ENCODE measurements at regions not wholly inside any gene's neighbourhood (a gene's known extent, or its start where the extent isn't known, plus 50 kb on each side); places are given as distances from the start of the nearest gene placed in this dataset.

GRCh38 chr5:5986492-5987178 lies 391.7 kb downstream of the MED10 start:
- H3K27me3 Mint-ChIP-seq (ENCODE audit: low read depth in 2 of 2): no peaks in the 10 kb centered on the region
- no peak overlapping the region for H3K4me3 Mint-ChIP-seq
- H3K27ac Mint-ChIP-seq: no peak overlapping the region
- no peak for TF ChIP-seq CTCF (IDR thresholded peaks at IDR 0.05)
- H3K36me3 Mint-ChIP-seq: no peaks in the 10 kb centered on the region
- no peaks in the 10 kb centered on the region for H3K4me1 Mint-ChIP-seq
- intact Hi-C loops (cut with micrococcal nuclease): no loop called here
- H3K27ac ChIP-seq (ENCODE audit: low read length): no peak overlapping the region
- 85% methylated on average over 5 of the region's 5 CpGs for WGBS (ENCODE audit: insufficient coverage)
- no peaks in the 10 kb centered on the region for H3K27me3 ChIP-seq (ENCODE audit: control insufficient read depth, insufficient read depth, low read length)
- no peaks in the 10 kb centered on the region for H3K9me3 ChIP-seq (ENCODE audit: control insufficient read depth, insufficient read depth, low read length)
- H3K9me3 Mint-ChIP-seq: peaks cover 0 to 8% of the 10 kb centered on the region in 2 donors
- no peaks in the 10 kb centered on the region for H3K4me1 ChIP-seq (ENCODE audit: control insufficient read depth, insufficient read depth, low read length)
- no peak overlapping the region for H3K4me3 ChIP-seq (ENCODE audit: low read length)
- no peak for ATAC-seq
- no peaks in the 10 kb centered on the region for H3K36me3 ChIP-seq (ENCODE audit: control insufficient read depth, insufficient read depth, low read length)
- no peak for DNase-seq

GRCh38 chr5:5985332-5985731 lies 393.0 kb downstream of the MED10 start:
- H3K27ac Mint-ChIP-seq: no peak overlapping the region
- Histone ChIP-seq H3K36me3 (ENCODE audit: control insufficient read depth, insufficient read depth, low read length) (no peaks in the 10 kb centered on the region), H3K4me1 (ENCODE audit: control insufficient read depth, insufficient read depth, low read length) (no peaks in the 10 kb centered on the region), H3K4me3 (ENCODE audit: low read length) (no peak overlapping the region), H3K27me3 (ENCODE audit: control insufficient read depth, insufficient read depth, low read length) (no peaks in the 10 kb centered on the region), H3K9me3 (ENCODE audit: control insufficient read depth, insufficient read depth, low read length) (no peaks in the 10 kb centered on the region), H3K27ac (ENCODE audit: low read length) (no peak overlapping the region)
- intact Hi-C loops (cut with micrococcal nuclease): no loop called here
- 88% methylated on average over 2 of the region's 2 CpGs for WGBS (ENCODE audit: insufficient coverage)
- DNase-seq: no peak
- no peaks in the 10 kb centered on the region for H3K4me1 Mint-ChIP-seq
- ATAC-seq: no peak
- H3K4me3 Mint-ChIP-seq: no peak overlapping the region
- peaks cover 0 to 6% of the 10 kb centered on the region in 2 donors for H3K9me3 Mint-ChIP-seq
- no peaks in the 10 kb centered on the region for H3K36me3 Mint-ChIP-seq
- H3K27me3 Mint-ChIP-seq (ENCODE audit: low read depth in 2 of 2): no peaks in the 10 kb centered on the region
- TF ChIP-seq CTCF (IDR thresholded peaks at IDR 0.05): no peak

GRCh38 chr5:5983261-5983980 lies 394.9 kb downstream of the MED10 start:
- H3K27me3 Mint-ChIP-seq (ENCODE audit: low read depth in 2 of 2): no peaks in the 10 kb centered on the region
- intact Hi-C loops (cut with micrococcal nuclease): no loop called here
- H3K27ac Mint-ChIP-seq: no peak overlapping the region
- H3K36me3 Mint-ChIP-seq: no peaks in the 10 kb centered on the region
- Histone ChIP-seq H3K9me3 (ENCODE audit: control insufficient read depth, insufficient read depth, low read length) (no peaks in the 10 kb centered on the region), H3K4me3 (ENCODE audit: low read length) (no peak overlapping the region), H3K27me3 (ENCODE audit: control insufficient read depth, insufficient read depth, low read length) (no peaks in the 10 kb centered on the region), H3K36me3 (ENCODE audit: control insufficient read depth, insufficient read depth, low read length) (no peaks in the 10 kb centered on the region), H3K4me1 (ENCODE audit: control insufficient read depth, insufficient read depth, low read length) (no peaks in the 10 kb centered on the region), H3K27ac (ENCODE audit: low read length) (no peak overlapping the region)
- ATAC-seq: no peak
- DNase-seq: no peak
- WGBS (ENCODE audit: insufficient coverage): 89% methylated on average over 11 of the region's 11 CpGs
- no peak overlapping the region for H3K4me3 Mint-ChIP-seq
- H3K9me3 Mint-ChIP-seq: peaks cover 2% of the 10 kb centered on the region in 2 donors
- no peaks in the 10 kb centered on the region for H3K4me1 Mint-ChIP-seq
- no peak for TF ChIP-seq CTCF (IDR thresholded peaks at IDR 0.05)
